ENCODE measurements at regions not wholly inside any gene's neighbourhood (a gene's known extent, or its start where the extent isn't known, plus 50 kb on each side); places are given as distances from the start of the nearest gene placed in this dataset.
A peak's percentile ranks its signal among the peaks of the same experiment; 100 is the strongest.

GRCh38 chr20:60113024-60113724, 155.0 kb downstream of the CDH26 start:
- ATAC-seq = no peak
- DNase-seq = no peak
- 87 to 96% (median 92%) methylated on average over 11 of the region's 11 CpGs for WGBS, 3 donors
- no peaks in the 10 kb centered on the region for H3K9me3 ChIP-seq
- H3K4me1 ChIP-seq = peaks cover 22% of the 10 kb centered on the region
- no peaks in the 10 kb centered on the region for H3K27me3 ChIP-seq (ENCODE audit: insufficient read depth in 3 of 3, low read length in 2 of 3)
- no peak overlapping the region for H3K27ac ChIP-seq
- no peak for TF ChIP-seq CTCF (IDR thresholded peaks at IDR 0.05)
- intact Hi-C loops (cut with DNase I) = no loop called here
- no peak overlapping the region for H3K4me3 ChIP-seq
- H3K36me3 ChIP-seq (ENCODE audit: insufficient read depth in 1 of 2, low read depth in 1 of 2) = no peaks in the 10 kb centered on the region

- TF ChIP-seq CTCF (IDR thresholded peaks at IDR 0.05) = no peak
- Histone ChIP-seq H3K4me1 (peaks cover 22% of the 10 kb centered on the region), H3K27ac (no peak overlapping the region), H3K36me3 (ENCODE audit: insufficient read depth in 1 of 2, low read depth in 1 of 2) (no peaks in the 10 kb centered on the region), H3K9me3 (no peaks in the 10 kb centered on the region), H3K4me3 (no peak overlapping the region), H3K27me3 (ENCODE audit: insufficient read depth in 3 of 3, low read length in 2 of 3) (no peaks in the 10 kb centered on the region)
- DNase-seq = no peak
- ATAC-seq = no peak
- intact Hi-C loops (cut with DNase I) = no loop called here
- 85 to 90% (median 89%) methylated on average over 6 of the region's 6 CpGs for WGBS, 3 donors
These were observed 155.5 kb downstream of the CDH26 start for GRCh38 chr20:60113771-60114170.

DNA sequence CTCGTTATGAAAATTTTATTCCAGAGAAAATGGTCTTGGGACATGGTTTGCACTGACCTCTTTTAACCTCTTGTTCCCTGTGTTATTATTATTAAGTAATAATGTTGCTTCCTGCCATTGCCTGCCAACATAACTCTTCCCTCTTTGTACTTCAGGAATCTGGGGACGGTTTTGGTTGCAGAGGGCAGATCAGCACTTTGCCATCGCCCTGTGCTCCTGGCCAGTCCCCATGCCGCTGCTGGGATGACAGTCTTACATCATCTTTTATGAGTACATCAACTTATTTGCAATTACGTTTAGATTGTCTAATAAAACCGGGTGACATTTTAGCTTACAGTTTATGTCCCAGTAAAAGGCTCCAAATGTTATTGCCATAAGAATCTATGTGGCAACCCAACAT, 157.2 kb downstream of the CDH26 start:
- Histone ChIP-seq H3K27me3 (ENCODE audit: insufficient read depth in 3 of 3, low read length in 2 of 3) (no peaks in the 10 kb centered on the region), H3K4me1 (peaks cover 29% of the 10 kb centered on the region), H3K36me3 (ENCODE audit: insufficient read depth in 1 of 2, low read depth in 1 of 2) (no peaks in the 10 kb centered on the region), H3K9me3 (no peaks in the 10 kb centered on the region), H3K4me3 (no peak overlapping the region), H3K27ac (no peak overlapping the region)
- no peak for TF ChIP-seq CTCF (IDR thresholded peaks at IDR 0.05)
- intact Hi-C loops (cut with DNase I) = no loop called here
- 49 to 62% (median 54%) methylated on average over 6 of the region's 6 CpGs for WGBS, 3 donors
- DNase-seq (no peak), ATAC-seq (peak in 1 of 4 donors; percentile 63)

DNA sequence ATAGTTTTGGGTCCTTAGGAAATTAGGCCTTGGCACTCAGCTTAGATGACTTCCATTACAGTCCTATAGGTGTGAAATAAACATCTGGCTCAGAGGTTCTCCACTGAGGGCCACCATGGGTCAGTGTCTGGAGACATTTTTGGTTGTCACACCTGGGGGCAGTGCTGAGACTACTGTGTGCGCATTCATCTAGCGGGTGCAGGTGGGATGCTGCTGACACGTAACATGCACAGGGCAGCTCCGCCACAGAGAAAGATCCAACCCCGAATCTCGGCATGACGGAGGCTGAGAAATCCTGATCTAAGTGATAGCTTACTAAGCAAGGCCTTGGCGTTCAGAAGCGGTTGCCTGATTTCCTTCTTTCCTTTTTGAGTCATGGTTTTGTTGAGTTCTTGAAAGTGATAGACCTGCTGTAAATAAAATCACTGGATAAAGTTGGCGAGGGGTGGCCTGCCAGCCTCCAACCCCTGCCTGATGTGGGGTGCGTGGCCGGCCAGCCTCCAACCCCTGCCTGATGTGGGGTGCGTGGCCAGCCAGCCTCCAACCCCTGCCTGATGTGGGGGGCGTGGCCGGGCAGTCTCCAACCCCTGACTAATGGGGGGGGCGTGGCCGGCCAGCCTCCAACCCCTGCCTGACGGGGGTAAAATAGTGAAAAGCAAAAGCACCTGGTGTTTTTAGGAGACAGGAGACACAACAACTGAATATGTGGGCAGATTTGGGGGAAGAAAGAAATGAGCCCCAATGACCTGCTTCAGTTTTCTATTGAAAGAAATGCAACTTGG, 158.1 kb downstream of the CDH26 start:
- ATAC-seq (no peak), DNase-seq (no peak)
- Histone ChIP-seq H3K4me1 (peaks cover 29% of the 10 kb centered on the region), H3K4me3 (no peak overlapping the region), H3K27ac (no peak overlapping the region), H3K9me3 (no peaks in the 10 kb centered on the region), H3K27me3 (ENCODE audit: insufficient read depth in 3 of 3, low read length in 2 of 3) (no peaks in the 10 kb centered on the region), H3K36me3 (ENCODE audit: insufficient read depth in 1 of 2, low read depth in 1 of 2) (no peaks in the 10 kb centered on the region)
- intact Hi-C loops (cut with DNase I) = no loop called here
- TF ChIP-seq CTCF (IDR thresholded peaks at IDR 0.05) = no peak
- WGBS, 3 donors = 80 to 87% (median 87%) methylated on average over 18 of the region's 18 CpGs
